Suprapubic skin (tissue), 4 donors: ENCODE measurements at regions not wholly inside any gene's neighbourhood (a gene's known extent, or its start where the extent isn't known, plus 50 kb on each side); places are given as distances from the start of the nearest gene placed in this dataset.

ENCODE experiments used
- EP300 ChIP-seq: sonication (generic); formaldehyde crosslinking; IDR thresholded peaks from one replicate; pipeline ENCODE4 v1.6.1; 2017; ENCODE audit warnings: antibody characterized with exemption
- POLR2AphosphoS5 ChIP-seq, 3 donors: sonication (generic); formaldehyde crosslinking; IDR thresholded peaks; one replicate each; pipeline ENCODE4 v1.6.1; 2017; ENCODE audit warnings: antibody characterized with exemption in 3 of 3
- TF ChIP-seq, protein P1 (sequence below), 2 donors: fragments of 200-600 bp in 1 of 2; fragments of 450-650 bp in 1 of 2; sonication (generic) in 1 of 2; IDR thresholded peaks; one replicate each; pipeline ENCODE4 v1.5.1; 2016 to 2019; ENCODE audit warnings: antibody characterized with exemption in 2 of 2, mild to moderate bottlenecking in 1 of 2, moderate library complexity in 1 of 2

DNA sequence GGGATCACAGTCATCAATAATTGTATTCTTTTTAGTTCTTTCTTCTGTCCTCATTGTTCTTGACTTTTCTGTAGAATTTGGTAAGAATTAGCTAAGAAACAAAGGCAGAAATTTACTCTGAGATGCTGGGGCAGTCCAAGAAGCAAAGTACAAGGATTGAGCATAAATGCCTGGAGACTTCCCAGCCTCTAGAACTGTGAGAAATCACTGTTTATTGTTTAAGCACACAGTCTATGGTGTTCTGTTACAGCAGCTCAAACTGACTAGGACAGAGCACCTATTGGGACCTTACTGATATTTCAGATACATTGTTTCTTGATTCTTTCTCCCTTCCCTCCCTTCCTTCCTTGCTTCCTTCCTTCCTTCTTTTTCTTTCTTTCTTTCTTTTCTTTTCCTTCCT, 192.7 kb upstream of the SLC35B3 start:
- TF ChIP-seq POLR2AphosphoS5 (IDR thresholded peaks at IDR 0.05): no peak
- TF ChIP-seq, protein P1, sequence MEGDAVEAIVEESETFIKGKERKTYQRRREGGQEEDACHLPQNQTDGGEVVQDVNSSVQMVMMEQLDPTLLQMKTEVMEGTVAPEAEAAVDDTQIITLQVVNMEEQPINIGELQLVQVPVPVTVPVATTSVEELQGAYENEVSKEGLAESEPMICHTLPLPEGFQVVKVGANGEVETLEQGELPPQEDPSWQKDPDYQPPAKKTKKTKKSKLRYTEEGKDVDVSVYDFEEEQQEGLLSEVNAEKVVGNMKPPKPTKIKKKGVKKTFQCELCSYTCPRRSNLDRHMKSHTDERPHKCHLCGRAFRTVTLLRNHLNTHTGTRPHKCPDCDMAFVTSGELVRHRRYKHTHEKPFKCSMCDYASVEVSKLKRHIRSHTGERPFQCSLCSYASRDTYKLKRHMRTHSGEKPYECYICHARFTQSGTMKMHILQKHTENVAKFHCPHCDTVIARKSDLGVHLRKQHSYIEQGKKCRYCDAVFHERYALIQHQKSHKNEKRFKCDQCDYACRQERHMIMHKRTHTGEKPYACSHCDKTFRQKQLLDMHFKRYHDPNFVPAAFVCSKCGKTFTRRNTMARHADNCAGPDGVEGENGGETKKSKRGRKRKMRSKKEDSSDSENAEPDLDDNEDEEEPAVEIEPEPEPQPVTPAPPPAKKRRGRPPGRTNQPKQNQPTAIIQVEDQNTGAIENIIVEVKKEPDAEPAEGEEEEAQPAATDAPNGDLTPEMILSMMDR (IDR thresholded peaks at IDR 0.05): no peak
- no peak for TF ChIP-seq EP300
